ENCODE measurements at regions not wholly inside any gene's neighbourhood (a gene's known extent, or its start where the extent isn't known, plus 50 kb on each side); places are given as distances from the start of the nearest gene placed in this dataset.

- intact Hi-C loops (cut with micrococcal nuclease) = no loop called here
- H3K27me3 Mint-ChIP-seq (ENCODE audit: low read depth) = no peaks in the 10 kb centered on the region
- no peaks in the 10 kb centered on the region for H3K4me1 Mint-ChIP-seq (ENCODE audit: low read depth)
- no peak overlapping the region for H3K27ac Mint-ChIP-seq
- no peak for DNase-seq (ENCODE audit: low spot score)
- no peak overlapping the region for H3K4me3 Mint-ChIP-seq (ENCODE audit: low read depth)
- peaks cover 9% of the 10 kb centered on the region for H3K9me3 Mint-ChIP-seq
- no peaks in the 10 kb centered on the region for H3K36me3 Mint-ChIP-seq (ENCODE audit: low read depth)
Measured at GRCh38 chr5:2587189-2588031, 164.1 kb downstream of the IRX2 start.

GRCh38 chr5:2586016-2586715, 165.3 kb downstream of the IRX2 start:
- no peak for DNase-seq (ENCODE audit: low spot score)
- Mint-ChIP-seq H3K27ac (no peak overlapping the region), H3K4me1 (ENCODE audit: low read depth) (no peaks in the 10 kb centered on the region), H3K4me3 (ENCODE audit: low read depth) (no peak overlapping the region), H3K36me3 (ENCODE audit: low read depth) (no peaks in the 10 kb centered on the region), H3K9me3 (peaks cover 14% of the 10 kb centered on the region), H3K27me3 (ENCODE audit: low read depth) (no peaks in the 10 kb centered on the region)
- intact Hi-C loops (cut with micrococcal nuclease) = no loop called here

- H3K4me3 Mint-ChIP-seq (ENCODE audit: low read depth) = no peak overlapping the region
- peaks cover 14% of the 10 kb centered on the region for H3K9me3 Mint-ChIP-seq
- intact Hi-C loops (cut with micrococcal nuclease) = no loop called here
- H3K4me1 Mint-ChIP-seq (ENCODE audit: low read depth) = no peaks in the 10 kb centered on the region
- no peak for DNase-seq (ENCODE audit: low spot score)
- no peak overlapping the region for H3K27ac Mint-ChIP-seq
- no peaks in the 10 kb centered on the region for H3K27me3 Mint-ChIP-seq (ENCODE audit: low read depth)
- H3K36me3 Mint-ChIP-seq (ENCODE audit: low read depth) = no peaks in the 10 kb centered on the region
Measured at GRCh38 chr5:2584579-2585269, 166.8 kb downstream of the IRX2 start.

- Mint-ChIP-seq H3K27ac (no peak overlapping the region), H3K9me3 (peaks cover 9% of the 10 kb centered on the region), H3K27me3 (ENCODE audit: low read depth) (no peaks in the 10 kb centered on the region), H3K36me3 (ENCODE audit: low read depth) (no peaks in the 10 kb centered on the region), H3K4me1 (ENCODE audit: low read depth) (no peaks in the 10 kb centered on the region), H3K4me3 (ENCODE audit: low read depth) (no peak overlapping the region)
- no peak for DNase-seq (ENCODE audit: low spot score)
- intact Hi-C loops (cut with micrococcal nuclease) = no loop called here
Measured at GRCh38 chr5:2582507-2582906, 169.0 kb downstream of the IRX2 start.

DNA sequence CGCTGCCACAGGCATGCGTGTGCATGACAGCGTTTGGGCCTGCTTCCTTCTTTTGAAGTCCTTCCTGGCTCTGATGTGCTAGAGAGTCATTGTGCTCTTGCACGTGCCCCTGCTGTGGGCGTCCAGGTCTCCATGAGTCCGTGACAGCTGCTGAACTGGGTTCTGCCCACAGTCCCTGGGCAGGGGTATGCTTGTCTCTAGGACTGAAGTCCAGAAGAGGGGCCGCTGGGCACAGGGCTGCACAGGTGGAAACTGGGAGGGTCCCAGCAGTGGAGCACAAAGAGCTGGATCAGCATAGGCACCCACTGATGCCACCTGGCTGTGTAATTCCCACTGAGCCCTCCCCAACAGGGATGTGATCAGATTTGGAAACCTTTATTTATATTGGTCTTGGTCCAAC, 169.4 kb downstream of the IRX2 start:
- no peaks in the 10 kb centered on the region for H3K27me3 Mint-ChIP-seq (ENCODE audit: low read depth)
- no peak for DNase-seq (ENCODE audit: low spot score)
- H3K27ac Mint-ChIP-seq = no peak overlapping the region
- no peak overlapping the region for H3K4me3 Mint-ChIP-seq (ENCODE audit: low read depth)
- intact Hi-C loops (cut with micrococcal nuclease) = no loop called here
- no peaks in the 10 kb centered on the region for H3K36me3 Mint-ChIP-seq (ENCODE audit: low read depth)
- H3K4me1 Mint-ChIP-seq (ENCODE audit: low read depth) = no peaks in the 10 kb centered on the region
- H3K9me3 Mint-ChIP-seq = peaks cover 9% of the 10 kb centered on the region

- Mint-ChIP-seq H3K36me3 (ENCODE audit: low read depth) (no peaks in the 10 kb centered on the region), H3K27ac (no peak overlapping the region), H3K27me3 (ENCODE audit: low read depth) (no peaks in the 10 kb centered on the region), H3K4me1 (ENCODE audit: low read depth) (no peaks in the 10 kb centered on the region), H3K4me3 (ENCODE audit: low read depth) (no peak overlapping the region), H3K9me3 (peaks cover 7% of the 10 kb centered on the region)
- DNase-seq (ENCODE audit: low spot score) = no peak
- intact Hi-C loops (cut with micrococcal nuclease) = no loop called here
Measured at GRCh38 chr5:2581418-2581817, 170.1 kb downstream of the IRX2 start.

DNA sequence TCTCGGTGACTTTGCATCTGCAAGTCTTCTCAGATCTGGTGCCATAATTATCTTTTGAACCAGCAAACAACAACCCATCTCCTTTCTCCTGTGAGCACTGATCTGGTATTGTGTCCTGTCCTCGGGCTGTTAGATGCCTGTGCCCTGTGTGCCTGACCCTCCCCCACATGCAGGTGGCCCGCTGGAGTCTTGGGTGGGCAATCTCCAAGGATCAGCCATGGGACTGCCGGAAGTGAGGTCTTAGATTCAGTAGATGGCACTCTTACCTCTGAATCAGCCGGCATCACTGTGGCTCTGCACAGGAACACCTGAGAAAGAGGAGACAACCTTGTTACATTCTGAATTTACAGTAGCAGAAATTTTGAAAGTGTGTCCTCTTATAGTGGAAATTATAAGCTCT, 172.4 kb downstream of the IRX2 start:
- Mint-ChIP-seq H3K9me3 (peaks cover 5% of the 10 kb centered on the region), H3K36me3 (ENCODE audit: low read depth) (no peaks in the 10 kb centered on the region), H3K27me3 (ENCODE audit: low read depth) (no peaks in the 10 kb centered on the region), H3K27ac (no peak overlapping the region), H3K4me3 (ENCODE audit: low read depth) (no peak overlapping the region), H3K4me1 (ENCODE audit: low read depth) (no peaks in the 10 kb centered on the region)
- intact Hi-C loops (cut with micrococcal nuclease) = no loop called here
- no peak for DNase-seq (ENCODE audit: low spot score)

DNA sequence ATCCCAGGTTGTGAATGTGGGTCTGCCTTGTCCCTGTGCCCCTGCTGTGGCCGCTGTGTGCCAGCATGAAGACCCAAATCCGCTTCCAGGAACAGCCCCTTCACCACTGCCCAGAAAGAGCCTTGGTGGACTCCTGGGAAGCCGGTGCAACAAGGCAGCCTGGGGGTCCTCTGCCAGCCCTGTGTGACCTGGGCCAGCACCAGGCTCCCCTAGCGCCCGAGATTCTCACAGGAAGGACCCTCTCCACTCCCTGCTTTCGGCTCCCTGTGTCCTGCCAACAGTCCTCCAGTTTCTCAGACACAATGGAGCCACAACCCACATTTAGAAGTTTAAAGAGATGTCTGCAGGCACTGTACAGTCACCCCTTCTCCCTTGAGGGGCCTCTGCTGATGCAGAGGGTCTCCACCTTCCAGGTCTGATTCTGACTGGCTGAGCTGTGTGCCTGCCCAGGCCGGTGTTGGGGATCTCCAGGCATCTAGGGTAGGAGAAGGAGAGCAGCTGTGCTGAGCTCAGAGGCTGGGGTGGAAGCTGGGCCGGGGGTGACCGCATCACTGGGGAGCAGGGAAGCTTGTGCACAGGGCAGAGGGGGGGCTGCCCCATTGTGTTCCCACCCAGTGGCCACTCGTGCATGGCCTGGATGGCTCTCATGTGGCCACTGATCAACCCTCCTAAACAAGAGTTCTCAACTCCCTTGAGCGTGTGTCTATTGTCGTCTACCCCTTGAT, 174.0 kb downstream of the IRX2 start:
- no peak for DNase-seq (ENCODE audit: low spot score)
- intact Hi-C loops (cut with micrococcal nuclease) = no loop called here
- peaks cover 5% of the 10 kb centered on the region for H3K9me3 Mint-ChIP-seq
- H3K4me3 Mint-ChIP-seq (ENCODE audit: low read depth) = no peak overlapping the region
- no peaks in the 10 kb centered on the region for H3K4me1 Mint-ChIP-seq (ENCODE audit: low read depth)
- no peak overlapping the region for H3K27ac Mint-ChIP-seq
- no peaks in the 10 kb centered on the region for H3K27me3 Mint-ChIP-seq (ENCODE audit: low read depth)
- no peaks in the 10 kb centered on the region for H3K36me3 Mint-ChIP-seq (ENCODE audit: low read depth)

GRCh38 chr5:2576823-2577222, 174.7 kb downstream of the IRX2 start:
- Mint-ChIP-seq H3K4me3 (ENCODE audit: low read depth) (no peak overlapping the region), H3K27me3 (ENCODE audit: low read depth) (no peaks in the 10 kb centered on the region), H3K4me1 (ENCODE audit: low read depth) (no peaks in the 10 kb centered on the region), H3K9me3 (peaks cover 2% of the 10 kb centered on the region), H3K27ac (no peak overlapping the region), H3K36me3 (ENCODE audit: low read depth) (no peaks in the 10 kb centered on the region)
- intact Hi-C loops (cut with micrococcal nuclease) = no loop called here
- DNase-seq (ENCODE audit: low spot score) = no peak

- Mint-ChIP-seq H3K4me3 (ENCODE audit: low read depth) (no peak overlapping the region), H3K27me3 (ENCODE audit: low read depth) (no peaks in the 10 kb centered on the region), H3K27ac (no peak overlapping the region), H3K4me1 (ENCODE audit: low read depth) (no peaks in the 10 kb centered on the region), H3K9me3 (no peaks in the 10 kb centered on the region), H3K36me3 (ENCODE audit: low read depth) (no peaks in the 10 kb centered on the region)
- intact Hi-C loops (cut with micrococcal nuclease) = no loop called here
- no peak for DNase-seq (ENCODE audit: low spot score)
Measured at GRCh38 chr5:2575871-2576270, 175.6 kb downstream of the IRX2 start.

GRCh38 chr5:2575292-2575691, 176.2 kb downstream of the IRX2 start:
- intact Hi-C loops (cut with micrococcal nuclease) = no loop called here
- no peak overlapping the region for H3K4me3 Mint-ChIP-seq (ENCODE audit: low read depth)
- no peak for DNase-seq (ENCODE audit: low spot score)
- no peaks in the 10 kb centered on the region for H3K27me3 Mint-ChIP-seq (ENCODE audit: low read depth)
- H3K27ac Mint-ChIP-seq = no peak overlapping the region
- no peaks in the 10 kb centered on the region for H3K4me1 Mint-ChIP-seq (ENCODE audit: low read depth)
- no peaks in the 10 kb centered on the region for H3K9me3 Mint-ChIP-seq
- no peaks in the 10 kb centered on the region for H3K36me3 Mint-ChIP-seq (ENCODE audit: low read depth)

GRCh38 chr5:2574155-2574554, 177.3 kb downstream of the IRX2 start:
- no peak overlapping the region for H3K27ac Mint-ChIP-seq
- H3K9me3 Mint-ChIP-seq = no peaks in the 10 kb centered on the region
- H3K36me3 Mint-ChIP-seq (ENCODE audit: low read depth) = no peaks in the 10 kb centered on the region
- H3K27me3 Mint-ChIP-seq (ENCODE audit: low read depth) = no peaks in the 10 kb centered on the region
- no peak overlapping the region for H3K4me3 Mint-ChIP-seq (ENCODE audit: low read depth)
- H3K4me1 Mint-ChIP-seq (ENCODE audit: low read depth) = no peaks in the 10 kb centered on the region
- no peak for DNase-seq (ENCODE audit: low spot score)
- intact Hi-C loops (cut with micrococcal nuclease) = no loop called here

Measured in activated T-helper 2 cell treated with anti-CD3 and anti-CD28 coated beads, Interferon-gamma antibody, Interleukin-2, Interleukin-4, amounts not matched to agents 10 μg/mL and 5 μg/mL and 100 μg/mL, durations not matched to agents 14 hours and 24 hours and 36 hours (primary cell).